ENCODE measurements at regions not wholly inside any gene's neighbourhood (a gene's known extent, or its start where the extent isn't known, plus 50 kb on each side); places are given as distances from the start of the nearest gene placed in this dataset.

GRCh38 chr5:167797933-167798332 lies 493.5 kb upstream of the WWC1 start:
- TF ChIP-seq CTCF (IDR thresholded peaks at IDR 0.05) (no peak), ZFX (IDR thresholded peaks at IDR 0.05; ENCODE audit: borderline replicate concordance) (no peak)
